Gastroesophageal sphincter (tissue), 3 donors: ENCODE measurements at regions not wholly inside any gene's neighbourhood (a gene's known extent, or its start where the extent isn't known, plus 50 kb on each side); places are given as distances from the start of the nearest gene placed in this dataset.

Experiments
- CTCF ChIP-seq, 4 experiments: fragments of 200-600 bp in 2 of 4; fragments of 450-650 bp in 2 of 4; sonication (generic) in 1 of 4; IDR thresholded peaks; one replicate each; pipeline ENCODE4 v1.5.1; 2017 to 2019; ENCODE audit warnings: antibody characterized with exemption in 4 of 4, mild to moderate bottlenecking in 2 of 4, moderate library complexity in 2 of 4
- EP300 ChIP-seq: sonication (generic); formaldehyde crosslinking; IDR thresholded peaks from one replicate; pipeline ENCODE4 v1.6.1; 2017; ENCODE audit warnings: antibody characterized with exemption, mild to moderate bottlenecking

GRCh38 chrX:3501833-3502535 is 155.5 kb upstream of the MXRA5 start:
- TF ChIP-seq EP300 (no peak), CTCF (IDR thresholded peaks at IDR 0.05) (no peak)
